Mucosa of descending colon (tissue), 3 donors: ENCODE measurements at regions not wholly inside any gene's neighbourhood (a gene's known extent, or its start where the extent isn't known, plus 50 kb on each side); places are given as distances from the start of the nearest gene placed in this dataset.

Experiments used
- ATAC-seq: fragments of 200-7000 bp; cut with Tn5 transposase; one replicate; pipeline ENCODE4 v1.9.1; 2020; ENCODE audit warnings: mild to moderate bottlenecking, moderate library complexity
- DNase-seq, 3 donors: peaks; one replicate each; pipeline ENCODE4 v3.0.0-alpha.2; 2020
- H3K36me3 ChIP-seq: fragments of 200-600 bp; one replicate; pipeline ENCODE4 v1.8.0; 2021; ENCODE audit warnings: low read depth, mild to moderate bottlenecking
- H3K4me1 ChIP-seq: fragments of 200-600 bp; one replicate; pipeline ENCODE4 v1.8.0; 2021; ENCODE audit warnings: low read depth, mild to moderate bottlenecking
- H3K4me3 ChIP-seq: fragments of 200-600 bp; one replicate; pipeline ENCODE4 v1.8.0; 2021; ENCODE audit warnings: mild to moderate bottlenecking
- H3K9me3 ChIP-seq: fragments of 200-600 bp; one replicate; pipeline ENCODE4 v1.8.0; 2021; ENCODE audit warnings: mild to moderate bottlenecking
- intact Hi-C, 2 donors: fragments of 100-400 bp; cut with DNase I in 1 of 2; cut with micrococcal nuclease in 1 of 2; formaldehyde crosslinking; loops; one replicate each; pipeline versions ENCODE4 v1.11.0 to v1.11.1; 2022; cut with DNase I, micrococcal nuclease
- TF ChIP-seq, protein P1 (sequence below): fragments of 200-600 bp; IDR thresholded peaks from one replicate; pipeline ENCODE4 v1.8.0; 2022; ENCODE audit warnings: antibody characterized with exemption, mild to moderate bottlenecking
- donor health status: DM: no; HTN: no; CAD: no; lungs with moderate emphysema.
- donor health status: DM: no; HTN: no; CAD: no.
- donor health status: DM: no; HTN: yes; CAD: no.

GRCh38 chr17:77894126-77894956 is 64.2 kb upstream of the TNRC6C start:
- H3K4me1 ChIP-seq, result no peaks in the 10 kb centered on the region
- no peaks in the 10 kb centered on the region for H3K36me3 ChIP-seq
- intact Hi-C loops, result no loop called here
- no peak overlapping the region for H3K4me3 ChIP-seq
- no peaks in the 10 kb centered on the region for H3K9me3 ChIP-seq
- no peak for ATAC-seq
- TF ChIP-seq, protein P1, sequence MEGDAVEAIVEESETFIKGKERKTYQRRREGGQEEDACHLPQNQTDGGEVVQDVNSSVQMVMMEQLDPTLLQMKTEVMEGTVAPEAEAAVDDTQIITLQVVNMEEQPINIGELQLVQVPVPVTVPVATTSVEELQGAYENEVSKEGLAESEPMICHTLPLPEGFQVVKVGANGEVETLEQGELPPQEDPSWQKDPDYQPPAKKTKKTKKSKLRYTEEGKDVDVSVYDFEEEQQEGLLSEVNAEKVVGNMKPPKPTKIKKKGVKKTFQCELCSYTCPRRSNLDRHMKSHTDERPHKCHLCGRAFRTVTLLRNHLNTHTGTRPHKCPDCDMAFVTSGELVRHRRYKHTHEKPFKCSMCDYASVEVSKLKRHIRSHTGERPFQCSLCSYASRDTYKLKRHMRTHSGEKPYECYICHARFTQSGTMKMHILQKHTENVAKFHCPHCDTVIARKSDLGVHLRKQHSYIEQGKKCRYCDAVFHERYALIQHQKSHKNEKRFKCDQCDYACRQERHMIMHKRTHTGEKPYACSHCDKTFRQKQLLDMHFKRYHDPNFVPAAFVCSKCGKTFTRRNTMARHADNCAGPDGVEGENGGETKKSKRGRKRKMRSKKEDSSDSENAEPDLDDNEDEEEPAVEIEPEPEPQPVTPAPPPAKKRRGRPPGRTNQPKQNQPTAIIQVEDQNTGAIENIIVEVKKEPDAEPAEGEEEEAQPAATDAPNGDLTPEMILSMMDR, result no peak
- no peak for DNase-seq

DNA sequence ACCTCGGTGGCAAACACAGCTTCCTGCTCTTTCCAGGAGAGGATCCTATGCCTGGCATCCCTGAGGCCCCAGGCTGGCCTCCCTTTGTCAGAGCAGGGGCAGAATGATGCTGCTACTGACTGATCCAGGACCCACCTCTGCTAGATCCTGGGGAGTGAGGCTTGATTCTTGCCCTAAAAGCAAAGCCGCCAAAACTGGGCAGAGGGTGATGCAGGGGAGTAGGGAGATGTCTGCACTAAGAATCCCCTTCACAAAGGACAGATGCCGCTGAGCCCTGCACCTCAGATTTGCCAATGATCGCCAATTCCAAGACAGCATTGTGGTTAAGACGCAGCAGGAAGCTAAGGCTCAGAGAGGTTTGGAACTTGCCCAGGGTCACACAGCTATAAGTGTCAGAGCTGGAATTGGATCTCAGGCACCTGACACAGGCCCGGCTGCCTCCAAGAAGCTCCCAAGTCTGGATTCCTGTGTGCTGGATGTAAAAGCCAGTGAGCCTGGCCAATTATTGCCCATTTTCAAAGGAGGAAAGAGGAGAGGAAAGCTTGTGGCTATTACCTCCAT is 60.7 kb upstream of the TNRC6C start:
- TF ChIP-seq, protein P1, result no peak
- no peak for ATAC-seq

GRCh38 chr17:77898521-77899434 is 59.7 kb upstream of the TNRC6C start:
- H3K9me3 ChIP-seq, result no peaks in the 10 kb centered on the region
- ATAC-seq, result no peak
- no peaks in the 10 kb centered on the region for H3K36me3 ChIP-seq
- H3K4me3 ChIP-seq, result no peak overlapping the region
- no peak for DNase-seq
- intact Hi-C loops, result no loop called here
- no peaks in the 10 kb centered on the region for H3K4me1 ChIP-seq
- TF ChIP-seq, protein P1, result no peak

More for the DNA sequence above, 60.7 kb upstream of the TNRC6C start:
- Histone ChIP-seq H3K9me3 (no peaks in the 10 kb centered on the region), H3K36me3 (no peaks in the 10 kb centered on the region), H3K4me1 (no peaks in the 10 kb centered on the region), H3K4me3 (no peak overlapping the region)
- DNase-seq, result no peak
- intact Hi-C loops, result no loop called here

DNA sequence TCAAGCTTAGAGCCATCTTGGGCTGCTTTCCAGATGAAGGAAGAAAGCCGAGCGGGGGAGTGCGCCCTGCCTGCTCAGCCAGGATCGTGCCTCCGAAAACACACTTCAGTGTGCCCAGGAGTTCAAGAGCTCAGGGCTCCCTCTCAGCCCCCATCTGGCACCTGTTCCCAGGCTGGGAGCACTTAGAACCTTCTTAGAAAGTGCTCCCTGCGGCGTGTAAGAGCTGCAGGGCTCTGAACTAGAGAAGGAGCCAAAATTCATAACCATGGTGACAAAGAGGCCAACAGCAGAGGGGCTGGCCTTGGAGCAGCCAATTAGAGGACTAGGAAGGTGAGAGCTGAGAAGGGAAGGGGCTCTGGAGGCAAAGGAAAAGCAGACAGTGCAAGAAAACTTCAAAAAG is 59.0 kb upstream of the TNRC6C start:
- Histone ChIP-seq H3K4me1 (no peaks in the 10 kb centered on the region), H3K4me3 (no peak overlapping the region), H3K36me3 (no peaks in the 10 kb centered on the region), H3K9me3 (no peaks in the 10 kb centered on the region)
- intact Hi-C loops, result no loop called here
- TF ChIP-seq, protein P1, result no peak
- DNase-seq, result no peak
- ATAC-seq, result no peak

DNA sequence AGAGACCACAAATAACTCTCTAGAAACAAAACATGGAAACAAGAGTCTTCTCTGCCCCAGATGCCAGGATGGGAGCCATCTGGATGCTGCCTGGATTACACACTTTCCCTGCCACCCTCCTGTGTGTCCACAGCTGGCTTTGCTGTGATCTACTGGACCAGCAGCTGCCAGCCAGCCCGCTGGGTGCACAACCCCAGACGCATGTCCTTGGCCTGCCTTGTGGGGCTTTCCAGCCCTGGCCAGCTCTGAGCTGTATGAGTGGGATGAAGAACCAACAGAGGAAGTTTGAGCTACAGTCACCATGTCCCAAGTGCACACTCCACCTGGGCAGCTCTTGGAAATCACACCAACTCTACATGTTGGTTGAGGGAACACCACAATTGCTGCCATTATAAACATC is 57.0 kb upstream of the TNRC6C start:
- Histone ChIP-seq H3K9me3 (no peaks in the 10 kb centered on the region), H3K4me1 (no peaks in the 10 kb centered on the region), H3K4me3 (no peak overlapping the region), H3K36me3 (no peaks in the 10 kb centered on the region)
- intact Hi-C loops, result no loop called here
- DNase-seq (no peak), ATAC-seq (no peak)
- TF ChIP-seq, protein P1, result no peak
